A549 (cell line): ENCODE measurements at regions not wholly inside any gene's neighbourhood (a gene's known extent, or its start where the extent isn't known, plus 50 kb on each side); places are given as distances from the start of the nearest gene placed in this dataset.
"Not testable (repeated sequence)": the region's sequence is repeated elsewhere in the genome, so short reads cannot be mapped to it uniquely, and the experiment has no call there.

Experiments used
- ATAC-seq, 2 experiments: fragments of 200-7000 bp in 1 of 2; fragments of >200 bp in 1 of 2; cut with Nextera tagmentation in 1 of 2; cut with Tn5 transposase in 1 of 2; 3 replicates each; pipeline versions ENCODE4 v1.8.0 to v1.9.1; 2018 to 2020; ENCODE audit warnings: mild to moderate bottlenecking in 1 of 2, moderate library complexity in 1 of 2
- CTCF ChIA-PET: fragments of 300-600 bp; sonication (Branson Sonifier 250); formaldehyde crosslinking; extraction: SDS; loops from one replicate; lab custom pipeline; 2021; ENCODE audit warnings: antibody characterized with exemption, inconsistent platforms; lab: Yijun Ruan, JAX
- POLR2A ChIA-PET: fragments of 350-600 bp; formaldehyde crosslinking; extraction: SDS; loops from one replicate; lab custom pipeline; 2021; ENCODE audit warnings: antibody characterized with exemption, inconsistent platforms; lab: Yijun Ruan, JAX
- DNase-seq, 2 experiments: peaks; one replicate each; pipeline versions ENCODE4 v3.0.0 to v3.0.0-alpha.2; 2011 to 2016; ENCODE audit warnings: low read depth in 1 of 2, low spot score in 1 of 2
- FAIRE-seq: peaks from 2 replicates; lab custom pipeline; 2011; peaks lifted over from hg19 to GRCh38; lab: Jason Lieb, UNC
- H3K27ac ChIP-seq, 2 experiments: fragments of >200 bp; sonication (Bioruptor Twin); formaldehyde crosslinking; 3 replicates each; pipeline ENCODE4 v1.5.1; 2016 to 2017
- H3K4me1 ChIP-seq: fragments of >200 bp; sonication (Bioruptor Twin); formaldehyde crosslinking; 3 replicates; pipeline ENCODE4 v1.6.1; 2016
- H3K4me2 ChIP-seq: fragments of >200 bp; sonication (Bioruptor Twin); formaldehyde crosslinking; 3 replicates; pipeline ENCODE4 v1.6.1; 2016
- H3K4me3 ChIP-seq: fragments of >200 bp; sonication (Bioruptor Twin); formaldehyde crosslinking; 3 replicates; pipeline ENCODE4 v1.5.1; 2016
- H3K9me3 ChIP-seq: fragments of >200 bp; sonication (Bioruptor Twin); formaldehyde crosslinking; 3 replicates; pipeline ENCODE4 v1.6.1; 2016
- BCL3 ChIP-seq: fragments of >200 bp; sonication (Bioruptor Twin); formaldehyde crosslinking; IDR thresholded peaks from 3 replicates; pipeline ENCODE4 v1.6.1; 2016
- CTCF ChIP-seq: fragments of >200 bp; sonication (Bioruptor Twin); formaldehyde crosslinking; IDR thresholded peaks from 3 replicates; pipeline ENCODE4 v1.5.1; 2016
- EHF ChIP-seq: fragments of 250-450 bp; sonication (Bioruptor Pico); IDR thresholded peaks from 2 replicates; pipeline ENCODE4 v1.5.0; 2020; ENCODE audit warnings: mild to moderate bottlenecking
- ELK1 ChIP-seq: fragments of 150-350 bp; IDR thresholded peaks from 2 replicates; pipeline ENCODE4 v1.6.1; 2014; ENCODE audit warnings: low read depth, mild to moderate bottlenecking, low read length
- ESRRA ChIP-seq: fragments of 150-350 bp; IDR thresholded peaks from 2 replicates; pipeline ENCODE4 v1.6.1; 2014; ENCODE audit warnings: mild to moderate bottlenecking, low read length, borderline replicate concordance
- HOXA7 ChIP-seq: fragments of 250-450 bp; sonication (Bioruptor Pico); IDR thresholded peaks from 2 replicates; pipeline ENCODE4 v1.5.0; 2020; ENCODE audit warnings: mild to moderate bottlenecking, moderate library complexity
- HOXB5 ChIP-seq: fragments of 250-450 bp; sonication (Bioruptor Pico); IDR thresholded peaks from 2 replicates; pipeline ENCODE4 v1.5.0; 2020; ENCODE audit warnings: mild to moderate bottlenecking, moderate library complexity
- JUN ChIP-seq, 2 experiments: fragments of >200 bp; sonication (Bioruptor Twin); formaldehyde crosslinking; IDR thresholded peaks; 2 replicates in 1 of 2; 3 replicates in 1 of 2; pipeline ENCODE4 v1.6.1; 2016 to 2017
- MAFK ChIP-seq: fragments of 450-650 bp; IDR thresholded peaks from 2 replicates; pipeline ENCODE4 v1.6.1; 2014; ENCODE audit not compliant: partially characterized antibody
- MYC ChIP-seq: IDR thresholded peaks from 2 replicates; pipeline ENCODE4 v1.6.1; 2012; ENCODE audit warnings: mild to moderate bottlenecking, inconsistent platforms, low read length, improper control_type of control experiment, borderline replicate concordance
- NFE2L2 ChIP-seq: fragments of 150-350 bp; conservative IDR thresholded peaks from 2 replicates; pipeline ENCODE4 v1.6.1; 2014; ENCODE audit warnings: low read length
- POLR2AphosphoS2 ChIP-seq: conservative IDR thresholded peaks from 2 replicates; pipeline ENCODE4 v1.6.1; 2012; ENCODE audit warnings: low read length, improper control_type of control experiment, inconsistent platforms
- RFX5 ChIP-seq: fragments of 450-650 bp; IDR thresholded peaks from 2 replicates; pipeline ENCODE4 v1.7.1; 2014; ENCODE audit warnings: antibody characterized with exemption, mild to moderate bottlenecking, moderate library complexity
- SREBF2 ChIP-seq: fragments of 450-650 bp; IDR thresholded peaks from 2 replicates; pipeline ENCODE4 v1.6.1; 2014; ENCODE audit warnings: mild to moderate bottlenecking, moderate library complexity
- TFCP2L1 ChIP-seq: fragments of 250-450 bp; sonication (Bioruptor Pico); IDR thresholded peaks from 2 replicates; pipeline ENCODE4 v1.5.0; 2021; ENCODE audit warnings: mild to moderate bottlenecking
- USF2 ChIP-seq: fragments of 450-650 bp; IDR thresholded peaks from 2 replicates; pipeline ENCODE4 v1.6.1; 2014; ENCODE audit warnings: antibody characterized with exemption
- ZC3H11A ChIP-seq: fragments of 450-650 bp; IDR thresholded peaks from 2 replicates; pipeline ENCODE4 v1.6.1; 2014; ENCODE audit warnings: antibody characterized with exemption, mild to moderate bottlenecking
- WGBS: methylation state at CpG from one replicate; pipeline ENCODE4 v1.1.6; 2017; ENCODE audit errors: missing lambda C conversion rate; 5-methylcytosine and 5-hydroxymethylcytosine counted together

- no peak for FAIRE-seq
These were observed 72.9 kb upstream of the IRX4 start for GRCh38 chr5:1955586-1955985.

GRCh38 chr5:1953710-1954109 is 71.0 kb upstream of the IRX4 start:
- WGBS: 0% methylated on average over 4 of the region's 5 CpGs
- H3K4me1 ChIP-seq, ATAC-seq, H3K4me3 ChIP-seq, H3K27ac ChIP-seq, FAIRE-seq, H3K9me3 ChIP-seq, DNase-seq, H3K4me2 ChIP-seq, CTCF ChIA-PET, POLR2A ChIA-PET: not testable (repeated sequence)

More at GRCh38 chr5:1955586-1955985, 72.9 kb upstream of the IRX4 start:
- ChIA-PET POLR2A (no interaction called here), CTCF (no interaction called here)
- H3K4me2 ChIP-seq: no peak overlapping the region
- WGBS: 59% methylated on average over 6 of the region's 6 CpGs
- ATAC-seq (no peak), DNase-seq (no peak)
- no peaks in the 10 kb centered on the region for H3K9me3 ChIP-seq
- H3K27ac ChIP-seq: no peak overlapping the region
- H3K4me1 ChIP-seq: no peaks in the 10 kb centered on the region
- H3K4me3 ChIP-seq: no peak overlapping the region
- TF ChIP-seq JUN (IDR thresholded peaks at IDR 0.05): no peak
- TF ChIP-seq TFCP2L1 (CRISPR knock-in tag): no peak

- ChIA-PET CTCF (interaction anchor here (1.0 kb wide), 1 partner anchor 189 kb away, joined by 3 read pairs; no protein-coding TSS in a partner anchor), POLR2A (no interaction called here)
- 52% methylated on average over 15 of the region's 20 CpGs for WGBS
- H3K4me1 ChIP-seq: no peaks in the 10 kb centered on the region
- no peak overlapping the region for H3K4me2 ChIP-seq
- ATAC-seq (peak in 1 of 2 experiments; percentile 67; a peak in 3 of 6 replicates), FAIRE-seq (no peak), DNase-seq (no peak)
- no peak overlapping the region for H3K27ac ChIP-seq
- no peak overlapping the region for H3K4me3 ChIP-seq
- TF ChIP-seq EHF (CRISPR knock-in tag) (no peak), USF2 (no peak), BCL3 (no peak), MAFK (no peak), MYC (no peak), RFX5 (no peak), NFE2L2 (no peak), JUN (IDR thresholded peaks at IDR 0.05) (no peak), HOXA7 (no peak), ESRRA (no peak), ELK1 (no peak), HOXB5 (CRISPR knock-in tag) (no peak)
- no peaks in the 10 kb centered on the region for H3K9me3 ChIP-seq
These were observed 69.8 kb upstream of the IRX4 start for GRCh38 chr5:1952444-1953099.

GRCh38 chr5:1952021-1952420 is 69.3 kb upstream of the IRX4 start:
- H3K27ac ChIP-seq: no peak overlapping the region
- TF ChIP-seq HOXB5 (CRISPR knock-in tag): no peak
- TF ChIP-seq SREBF2: no peak
- TF ChIP-seq ELK1: no peak
- TF ChIP-seq ZC3H11A: no peak
- no peak for TF ChIP-seq POLR2AphosphoS2
- no peak for TF ChIP-seq CTCF
- ATAC-seq (no peak), DNase-seq (no peak), FAIRE-seq (no peak)
- H3K4me3 ChIP-seq: no peak overlapping the region
- ChIA-PET CTCF (interaction anchor here (1.0 kb wide), 1 partner anchor 189 kb away, joined by 3 read pairs; no protein-coding TSS in a partner anchor), POLR2A (no interaction called here)
- no peaks in the 10 kb centered on the region for H3K9me3 ChIP-seq
- H3K4me2 ChIP-seq: no peak overlapping the region
- WGBS: 18% methylated on average over 8 of the region's 8 CpGs
- no peaks in the 10 kb centered on the region for H3K4me1 ChIP-seq
